Fibroblast of mammary gland (primary cell): ENCODE measurements at regions not wholly inside any gene's neighbourhood (a gene's known extent, or its start where the extent isn't known, plus 50 kb on each side); places are given as distances from the start of the nearest gene placed in this dataset.
"Not testable (repeated sequence)": the region's sequence is repeated elsewhere in the genome, so short reads cannot be mapped to it uniquely, and the experiment has no call there.

Experiments
- DNase-seq: peaks from one replicate; pipeline ENCODE4 v3.0.0-alpha.2; 2010; ENCODE audit warnings: low read depth
- H3K4me3 ChIP-seq: 2 replicates; pipeline ENCODE4 v1.5.1; 2011; ENCODE audit warnings: low read depth, mild to moderate bottlenecking, low read length, moderate library complexity; ENCODE audit not compliant: control insufficient read depth
- CTCF ChIP-seq: conservative IDR thresholded peaks from 2 replicates; pipeline ENCODE4 v1.5.1; 2011; ENCODE audit warnings: low read depth, low read length, inconsistent platforms; ENCODE audit not compliant: control insufficient read depth, insufficient read depth

DNA sequence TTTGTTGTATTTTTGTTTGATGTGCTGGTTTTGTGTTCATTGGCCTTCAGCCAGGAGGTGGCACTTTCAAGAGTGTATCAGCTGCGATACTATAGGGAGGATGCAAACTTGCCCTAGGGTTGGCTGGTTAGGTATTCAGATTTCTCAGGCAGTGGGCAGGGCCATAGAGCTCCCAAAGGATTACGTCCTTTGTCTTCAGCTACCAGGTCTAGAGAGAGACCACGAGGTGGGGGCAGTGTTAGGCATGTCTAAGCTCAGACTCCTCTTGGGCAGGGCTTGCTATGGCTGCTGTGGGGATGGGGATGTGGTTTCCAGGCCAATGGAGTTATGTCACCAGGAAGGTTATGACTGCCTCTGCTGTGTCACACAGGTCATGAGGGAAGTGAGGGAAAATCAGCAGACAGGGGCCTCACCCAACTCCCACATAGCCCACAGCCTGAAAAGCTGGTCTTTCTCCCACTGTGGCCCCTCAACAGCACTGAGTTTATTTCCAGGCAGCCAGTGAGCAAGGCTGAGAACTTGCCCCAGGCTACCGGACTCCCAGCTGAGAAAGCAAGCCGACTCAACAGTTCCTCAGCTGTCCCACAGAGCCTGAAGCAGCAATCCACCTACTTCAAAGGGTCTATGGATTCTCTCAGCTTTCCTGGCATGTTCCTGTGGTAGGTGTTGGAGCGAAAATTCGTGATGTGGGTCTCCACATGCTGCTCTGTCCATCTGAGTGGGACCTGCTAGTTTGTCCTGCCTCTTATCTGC is 227.4 kb upstream of the COBL start:
- TF ChIP-seq CTCF = no peak
- H3K4me3 ChIP-seq = no peak overlapping the region
- no peak for DNase-seq

GRCh38 chr7:51540906-51541305 is 224.3 kb upstream of the COBL start:
- H3K4me3 ChIP-seq, DNase-seq: not testable (repeated sequence)

GRCh38 chr7:51539840-51540239 is 223.2 kb upstream of the COBL start:
- no peak overlapping the region for H3K4me3 ChIP-seq
- DNase-seq = no peak
- TF ChIP-seq CTCF = no peak

DNA sequence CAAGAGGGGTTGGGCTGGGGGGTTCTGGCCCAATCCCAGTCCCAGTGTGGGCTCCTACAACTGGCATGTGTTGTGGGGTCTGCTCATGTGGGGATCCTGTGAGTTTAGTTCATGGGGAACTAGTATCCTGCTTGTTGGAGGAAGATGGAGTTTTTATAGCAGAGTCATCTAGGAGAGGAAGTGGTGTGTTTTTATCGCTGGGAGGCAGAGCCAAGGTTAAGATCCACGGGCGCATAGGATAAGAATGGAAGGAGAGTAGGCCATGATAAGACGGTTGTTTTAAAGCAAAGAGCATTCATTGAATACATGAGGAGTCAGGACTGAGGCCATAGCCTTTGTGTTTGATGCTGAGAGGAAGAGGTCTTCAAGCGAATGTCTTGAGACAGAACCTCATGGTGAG is 211.6 kb upstream of the COBL start:
- H3K4me3 ChIP-seq = no peak overlapping the region
- TF ChIP-seq CTCF = no peak

GRCh38 chr7:51521694-51522312 is 205.2 kb upstream of the COBL start:
- no peak for TF ChIP-seq CTCF
- no peak overlapping the region for H3K4me3 ChIP-seq
- DNase-seq = no peak

More for the DNA sequence above, 211.6 kb upstream of the COBL start:
- DNase-seq = no peak

GRCh38 chr7:51521054-51521453 is 204.4 kb upstream of the COBL start:
- H3K4me3 ChIP-seq = no peak overlapping the region
- TF ChIP-seq CTCF = no peak
- DNase-seq = no peak

DNA sequence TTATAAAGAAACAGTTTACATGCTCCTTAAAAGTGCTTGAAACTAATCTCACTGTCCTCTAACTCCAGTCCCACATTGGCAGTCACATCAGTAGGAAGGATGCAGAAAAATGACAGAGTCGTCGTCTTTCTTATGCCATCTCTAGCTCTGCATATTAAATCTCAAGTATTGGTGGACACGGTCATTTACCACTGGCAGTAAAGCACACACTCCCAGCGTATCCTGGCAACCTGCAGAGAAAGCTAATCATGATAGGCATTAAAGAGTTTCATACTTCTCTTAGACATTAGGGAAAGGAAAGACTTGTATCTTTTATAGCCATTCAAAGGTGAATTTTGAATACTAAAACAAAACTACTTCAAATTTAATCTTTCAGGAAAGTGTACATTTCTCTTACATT is 202.0 kb upstream of the COBL start:
- no peak for DNase-seq
- TF ChIP-seq CTCF = no peak
- no peak overlapping the region for H3K4me3 ChIP-seq
